ENCODE measurements at regions not wholly inside any gene's neighbourhood (a gene's known extent, or its start where the extent isn't known, plus 50 kb on each side); places are given as distances from the start of the nearest gene placed in this dataset.

DNA sequence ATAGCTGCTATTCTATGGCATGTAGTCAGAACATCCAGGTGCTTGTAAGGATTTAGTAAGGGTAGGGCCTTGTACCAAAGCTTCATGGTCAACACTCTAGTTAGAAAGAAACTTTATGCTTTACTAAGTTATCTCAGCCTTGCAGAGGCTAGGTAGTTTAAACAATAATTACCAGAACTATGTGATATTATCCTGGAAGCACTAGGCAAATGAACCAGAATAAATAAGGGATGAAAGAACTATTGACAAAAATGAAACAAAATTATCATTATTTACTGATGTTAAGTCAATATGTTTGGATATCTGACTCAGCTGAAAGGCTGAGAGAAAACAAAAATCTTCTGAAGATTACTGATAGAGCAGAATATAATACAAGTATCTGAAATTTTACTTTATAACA, 1089.1 kb upstream of the RAG2 start:
- no peak for DNase-seq
- Histone ChIP-seq H3K36me3 (no peaks in the 10 kb centered on the region), H3K4me1 (no peaks in the 10 kb centered on the region), H3K27me3 (ENCODE audit: low read depth) (no peaks in the 10 kb centered on the region), H3K4me3 (no peak overlapping the region), H3K9me3 (replicated peaks) (peaks cover 21% of the 10 kb centered on the region), H3K27ac (replicated peaks) (no peak overlapping the region)
- TF ChIP-seq, protein P1, sequence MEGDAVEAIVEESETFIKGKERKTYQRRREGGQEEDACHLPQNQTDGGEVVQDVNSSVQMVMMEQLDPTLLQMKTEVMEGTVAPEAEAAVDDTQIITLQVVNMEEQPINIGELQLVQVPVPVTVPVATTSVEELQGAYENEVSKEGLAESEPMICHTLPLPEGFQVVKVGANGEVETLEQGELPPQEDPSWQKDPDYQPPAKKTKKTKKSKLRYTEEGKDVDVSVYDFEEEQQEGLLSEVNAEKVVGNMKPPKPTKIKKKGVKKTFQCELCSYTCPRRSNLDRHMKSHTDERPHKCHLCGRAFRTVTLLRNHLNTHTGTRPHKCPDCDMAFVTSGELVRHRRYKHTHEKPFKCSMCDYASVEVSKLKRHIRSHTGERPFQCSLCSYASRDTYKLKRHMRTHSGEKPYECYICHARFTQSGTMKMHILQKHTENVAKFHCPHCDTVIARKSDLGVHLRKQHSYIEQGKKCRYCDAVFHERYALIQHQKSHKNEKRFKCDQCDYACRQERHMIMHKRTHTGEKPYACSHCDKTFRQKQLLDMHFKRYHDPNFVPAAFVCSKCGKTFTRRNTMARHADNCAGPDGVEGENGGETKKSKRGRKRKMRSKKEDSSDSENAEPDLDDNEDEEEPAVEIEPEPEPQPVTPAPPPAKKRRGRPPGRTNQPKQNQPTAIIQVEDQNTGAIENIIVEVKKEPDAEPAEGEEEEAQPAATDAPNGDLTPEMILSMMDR (IDR thresholded peaks at IDR 0.05; ENCODE audit: borderline replicate concordance) = no peak
- intact Hi-C loops (cut with micrococcal nuclease) = no loop called here

DNA sequence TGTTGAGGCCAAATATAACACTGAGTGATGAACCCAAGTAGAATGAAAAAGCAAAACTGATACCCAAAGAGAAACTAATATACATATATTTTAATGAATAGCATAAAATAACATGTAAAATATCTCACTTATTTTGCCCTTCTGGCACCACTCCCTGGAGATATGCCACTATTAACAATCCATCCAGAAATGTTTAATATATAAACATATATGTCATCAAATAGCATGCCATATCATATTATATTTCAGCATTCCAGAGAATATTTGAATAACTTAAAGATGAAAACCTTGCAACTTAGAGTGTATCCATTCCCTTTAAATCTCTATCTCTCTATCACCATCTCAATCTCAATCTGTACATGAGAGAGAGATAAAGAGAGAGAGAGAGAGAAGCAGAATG, 1073.3 kb upstream of the RAG2 start:
- intact Hi-C loops (cut with micrococcal nuclease) = no loop called here
- TF ChIP-seq, protein P1 (IDR thresholded peaks at IDR 0.05; ENCODE audit: borderline replicate concordance) = no peak
- no peak for DNase-seq
- Histone ChIP-seq H3K9me3 (replicated peaks) (peaks cover 19% of the 10 kb centered on the region), H3K27me3 (ENCODE audit: low read depth) (no peaks in the 10 kb centered on the region), H3K4me1 (no peaks in the 10 kb centered on the region), H3K27ac (replicated peaks) (no peak overlapping the region), H3K36me3 (no peaks in the 10 kb centered on the region), H3K4me3 (no peak overlapping the region)

DNA sequence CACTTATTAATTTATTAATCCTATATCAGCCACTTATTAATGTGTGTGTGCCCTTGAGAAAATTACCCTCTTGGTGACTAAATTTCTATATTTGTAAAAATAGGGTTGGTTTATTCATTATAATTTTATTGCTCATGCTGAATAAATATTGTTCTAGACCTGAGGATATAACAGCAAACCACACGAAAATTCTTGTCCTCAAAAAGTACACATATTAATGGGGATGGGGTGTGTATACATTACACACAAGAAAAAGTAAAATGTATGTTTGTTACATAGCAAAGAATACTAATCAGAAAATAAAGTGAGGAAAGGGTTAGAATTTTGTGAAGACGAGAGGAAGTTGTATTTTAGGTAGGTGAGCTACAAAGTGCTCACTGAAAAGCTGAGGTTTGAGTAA, 1068.9 kb upstream of the RAG2 start:
- peaks cover 5% of the 10 kb centered on the region for H3K9me3 ChIP-seq (replicated peaks)
- no peak overlapping the region for H3K4me3 ChIP-seq
- intact Hi-C loops (cut with micrococcal nuclease) = no loop called here

DNA sequence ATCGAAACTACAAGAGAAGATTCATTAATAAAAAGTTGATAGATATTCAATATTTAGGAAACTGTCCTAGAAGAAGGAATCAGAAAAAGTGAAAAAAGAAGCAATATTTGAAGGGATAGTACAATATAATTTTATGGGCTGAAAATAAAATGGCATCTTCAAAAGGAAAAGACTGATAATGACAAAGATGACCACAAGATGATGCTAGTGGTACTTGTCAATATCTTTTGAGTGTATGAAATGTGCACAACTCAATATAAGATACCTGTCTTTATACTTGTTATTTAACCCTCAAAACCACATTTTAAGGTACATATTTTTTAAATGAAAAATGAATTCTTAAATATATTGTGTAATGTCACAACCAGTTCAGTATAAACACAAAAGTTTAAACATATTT, 1059.6 kb upstream of the RAG2 start:
- no peak for DNase-seq
- Histone ChIP-seq H3K4me1 (no peaks in the 10 kb centered on the region), H3K9me3 (replicated peaks) (peaks cover 17% of the 10 kb centered on the region), H3K27me3 (ENCODE audit: low read depth) (no peaks in the 10 kb centered on the region), H3K27ac (replicated peaks) (no peak overlapping the region), H3K36me3 (no peaks in the 10 kb centered on the region), H3K4me3 (no peak overlapping the region)
- TF ChIP-seq, protein P1 (IDR thresholded peaks at IDR 0.05; ENCODE audit: borderline replicate concordance) = no peak
- intact Hi-C loops (cut with micrococcal nuclease) = no loop called here

More for the DNA sequence above, 1068.9 kb upstream of the RAG2 start:
- Histone ChIP-seq H3K27ac (replicated peaks) (no peak overlapping the region), H3K27me3 (ENCODE audit: low read depth) (no peaks in the 10 kb centered on the region), H3K36me3 (no peaks in the 10 kb centered on the region), H3K4me1 (no peaks in the 10 kb centered on the region)
- TF ChIP-seq, protein P1 (IDR thresholded peaks at IDR 0.05; ENCODE audit: borderline replicate concordance) = no peak
- no peak for DNase-seq

DNA sequence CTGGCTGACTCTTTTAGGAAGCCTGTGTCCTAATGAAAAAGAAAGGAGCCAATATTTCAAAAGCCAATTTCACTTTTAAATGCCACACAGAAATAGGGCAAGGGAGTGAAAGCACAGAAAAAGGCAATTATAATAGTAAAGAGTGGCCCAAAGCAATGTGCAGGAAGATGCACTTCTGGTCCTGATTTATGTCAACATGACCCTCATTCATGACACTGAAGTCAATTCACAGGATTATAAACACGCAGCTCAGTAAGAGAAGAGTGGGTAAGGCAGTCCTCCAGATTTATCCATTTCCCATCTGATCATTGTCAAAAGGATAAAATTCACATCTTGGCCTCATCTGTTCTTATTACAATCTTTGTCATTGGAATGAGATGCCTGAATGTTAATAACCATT, 1049.7 kb upstream of the RAG2 start:
- Histone ChIP-seq H3K36me3 (no peaks in the 10 kb centered on the region), H3K27me3 (ENCODE audit: low read depth) (no peaks in the 10 kb centered on the region), H3K27ac (replicated peaks) (no peak overlapping the region), H3K4me3 (no peak overlapping the region), H3K4me1 (no peaks in the 10 kb centered on the region), H3K9me3 (replicated peaks) (no peaks in the 10 kb centered on the region)
- TF ChIP-seq, protein P1 (IDR thresholded peaks at IDR 0.05; ENCODE audit: borderline replicate concordance) = no peak
- no peak for DNase-seq
- intact Hi-C loops (cut with micrococcal nuclease) = no loop called here

DNA sequence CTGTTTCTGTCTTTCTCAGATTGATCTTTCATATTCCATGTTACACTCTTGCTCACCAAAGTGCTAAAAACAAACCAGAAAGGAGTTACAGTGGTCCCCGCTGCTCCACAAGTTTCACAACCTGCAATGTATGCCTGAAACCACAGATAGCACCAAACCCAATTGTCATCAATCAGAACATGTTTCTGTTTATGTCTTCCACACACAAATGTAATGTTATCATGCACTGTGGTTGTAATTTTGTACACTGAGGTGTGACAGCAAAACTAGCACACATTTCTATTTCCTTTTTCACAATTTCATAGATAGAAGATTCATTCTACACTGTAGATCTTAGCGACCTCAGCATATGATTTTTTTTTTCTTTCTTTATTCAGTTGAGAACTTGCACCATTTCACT, 1045.9 kb upstream of the RAG2 start:
- Histone ChIP-seq H3K27ac (replicated peaks) (no peak overlapping the region), H3K4me3 (no peak overlapping the region), H3K9me3 (replicated peaks) (peaks cover 16% of the 10 kb centered on the region), H3K4me1 (no peaks in the 10 kb centered on the region), H3K36me3 (no peaks in the 10 kb centered on the region), H3K27me3 (ENCODE audit: low read depth) (no peaks in the 10 kb centered on the region)
- TF ChIP-seq, protein P1 (IDR thresholded peaks at IDR 0.05; ENCODE audit: borderline replicate concordance) = no peak
- DNase-seq = no peak
- intact Hi-C loops (cut with micrococcal nuclease) = no loop called here

Data from left ventricle myocardium inferior (tissue), 1 donor.